ENCODE measurements at regions not wholly inside any gene's neighbourhood (a gene's known extent, or its start where the extent isn't known, plus 50 kb on each side); places are given as distances from the start of the nearest gene placed in this dataset.

- no peak overlapping the region for H2AFZ ChIP-seq (ENCODE audit: insufficient read depth, low read length, poor library complexity)
- H4K12ac ChIP-seq (ENCODE audit: low read depth, low read length): no peak overlapping the region
- H3K27ac ChIP-seq (ENCODE audit: low read depth, low read length): no peak overlapping the region
- H3K79me1 ChIP-seq (ENCODE audit: low read length): no peaks in the 10 kb centered on the region
- H3K9me3 ChIP-seq (ENCODE audit: insufficient read depth, low read depth, low read length): no peaks in the 10 kb centered on the region
- no peaks in the 10 kb centered on the region for H3K27me3 ChIP-seq (ENCODE audit: insufficient read depth, low read length)
- H4K91ac ChIP-seq (ENCODE audit: low read depth, low read length): no peak overlapping the region
- H3K18ac ChIP-seq (ENCODE audit: low read length): no peak overlapping the region
- no peak overlapping the region for H3K4me2 ChIP-seq (ENCODE audit: low read length)
- H4K8ac ChIP-seq (ENCODE audit: low read depth, low read length): no peak overlapping the region
- no peak overlapping the region for H2BK12ac ChIP-seq (ENCODE audit: low read length)
- H3K9ac ChIP-seq (ENCODE audit: low read length): no peak overlapping the region
- no peak overlapping the region for H3K23ac ChIP-seq (ENCODE audit: low read length)
- H2BK120ac ChIP-seq (ENCODE audit: insufficient read depth, low read length, poor library complexity): no peak overlapping the region
- no peaks in the 10 kb centered on the region for H3K36me3 ChIP-seq (ENCODE audit: control insufficient read depth in 1 of 2, insufficient read depth in 2 of 2, low read length in 2 of 2)
- no peaks in the 10 kb centered on the region for H3K79me2 ChIP-seq (ENCODE audit: control insufficient read depth, insufficient read depth, low read length, poor library complexity)
- no peak for DNase-seq
- H3K14ac ChIP-seq (ENCODE audit: low read length): no peak overlapping the region
- no peak overlapping the region for H2AK5ac ChIP-seq (ENCODE audit: low read length)
- no peak overlapping the region for H2BK5ac ChIP-seq (ENCODE audit: low read depth, low read length, poor library complexity)
- no peak overlapping the region for H3K4me3 ChIP-seq (ENCODE audit: low read depth, low read length)
- no peak overlapping the region for H3K4ac ChIP-seq (ENCODE audit: low read depth, low read length)
- no peaks in the 10 kb centered on the region for H3K4me1 ChIP-seq (ENCODE audit: control insufficient read depth in 1 of 2, insufficient read depth in 2 of 2, low read length in 2 of 2)
Observed at GRCh38 chr12:77640356-77640755, 190.3 kb upstream of the NAV3 start.

GRCh38 chr12:77630790-77631445 is 199.8 kb upstream of the NAV3 start:
- WGBS (ENCODE audit: extremely low coverage, insufficient coverage, insufficient read length): no CpG with 5 or more reads among the region's 1 CpG
- Histone ChIP-seq H3K9me3 (ENCODE audit: insufficient read depth, low read depth, low read length) (no peaks in the 10 kb centered on the region), H3K27me3 (ENCODE audit: insufficient read depth, low read length) (no peaks in the 10 kb centered on the region), H2AK5ac (ENCODE audit: low read length) (no peak overlapping the region), H4K8ac (ENCODE audit: low read depth, low read length) (no peak overlapping the region), H3K18ac (ENCODE audit: low read length) (no peak overlapping the region), H2BK5ac (ENCODE audit: low read depth, low read length, poor library complexity) (no peak overlapping the region), H3K4ac (ENCODE audit: low read depth, low read length) (no peak overlapping the region), H2BK120ac (ENCODE audit: insufficient read depth, low read length, poor library complexity) (no peak overlapping the region), H3K36me3 (ENCODE audit: control insufficient read depth in 1 of 2, insufficient read depth in 2 of 2, low read length in 2 of 2) (no peaks in the 10 kb centered on the region), H2AFZ (ENCODE audit: insufficient read depth, low read length, poor library complexity) (no peak overlapping the region), H4K91ac (ENCODE audit: low read depth, low read length) (no peak overlapping the region), H2BK12ac (ENCODE audit: low read length) (no peak overlapping the region), H3K4me1 (ENCODE audit: control insufficient read depth in 1 of 2, insufficient read depth in 2 of 2, low read length in 2 of 2) (no peaks in the 10 kb centered on the region), H4K12ac (ENCODE audit: low read depth, low read length) (no peak overlapping the region), H3K27ac (ENCODE audit: low read depth, low read length) (no peak overlapping the region), H3K9ac (ENCODE audit: low read length) (no peak overlapping the region), H3K4me3 (ENCODE audit: low read depth, low read length) (no peak overlapping the region), H3K79me1 (ENCODE audit: low read length) (no peaks in the 10 kb centered on the region), H3K23ac (ENCODE audit: low read length) (no peak overlapping the region), H3K79me2 (ENCODE audit: control insufficient read depth, insufficient read depth, low read length, poor library complexity) (no peaks in the 10 kb centered on the region), H3K4me2 (ENCODE audit: low read length) (no peak overlapping the region), H3K14ac (ENCODE audit: low read length) (no peak overlapping the region)
- no peak for DNase-seq

GRCh38 chr12:77630344-77630743 is 200.3 kb upstream of the NAV3 start:
- no peak overlapping the region for H4K12ac ChIP-seq (ENCODE audit: low read depth, low read length)
- H3K23ac ChIP-seq (ENCODE audit: low read length): no peak overlapping the region
- no peaks in the 10 kb centered on the region for H3K4me1 ChIP-seq (ENCODE audit: control insufficient read depth in 1 of 2, insufficient read depth in 2 of 2, low read length in 2 of 2)
- WGBS (ENCODE audit: extremely low coverage, insufficient coverage, insufficient read length): no CpG with 5 or more reads among the region's 3 CpGs
- DNase-seq: no peak
- no peaks in the 10 kb centered on the region for H3K9me3 ChIP-seq (ENCODE audit: insufficient read depth, low read depth, low read length)
- H3K4ac ChIP-seq (ENCODE audit: low read depth, low read length): no peak overlapping the region
- no peaks in the 10 kb centered on the region for H3K36me3 ChIP-seq (ENCODE audit: control insufficient read depth in 1 of 2, insufficient read depth in 2 of 2, low read length in 2 of 2)
- H2AFZ ChIP-seq (ENCODE audit: insufficient read depth, low read length, poor library complexity): no peak overlapping the region
- H3K4me2 ChIP-seq (ENCODE audit: low read length): no peak overlapping the region
- H4K8ac ChIP-seq (ENCODE audit: low read depth, low read length): no peak overlapping the region
- no peak overlapping the region for H2BK12ac ChIP-seq (ENCODE audit: low read length)
- no peak overlapping the region for H3K9ac ChIP-seq (ENCODE audit: low read length)
- H3K18ac ChIP-seq (ENCODE audit: low read length): no peak overlapping the region
- no peak overlapping the region for H3K4me3 ChIP-seq (ENCODE audit: low read depth, low read length)
- no peak overlapping the region for H3K14ac ChIP-seq (ENCODE audit: low read length)
- no peak overlapping the region for H2AK5ac ChIP-seq (ENCODE audit: low read length)
- H3K79me1 ChIP-seq (ENCODE audit: low read length): no peaks in the 10 kb centered on the region
- no peak overlapping the region for H2BK120ac ChIP-seq (ENCODE audit: insufficient read depth, low read length, poor library complexity)
- no peak overlapping the region for H4K91ac ChIP-seq (ENCODE audit: low read depth, low read length)
- no peaks in the 10 kb centered on the region for H3K79me2 ChIP-seq (ENCODE audit: control insufficient read depth, insufficient read depth, low read length, poor library complexity)
- H3K27me3 ChIP-seq (ENCODE audit: insufficient read depth, low read length): no peaks in the 10 kb centered on the region
- H2BK5ac ChIP-seq (ENCODE audit: low read depth, low read length, poor library complexity): no peak overlapping the region
- H3K27ac ChIP-seq (ENCODE audit: low read depth, low read length): no peak overlapping the region

- H2AK5ac ChIP-seq (ENCODE audit: low read length): no peak overlapping the region
- H3K14ac ChIP-seq (ENCODE audit: low read length): no peak overlapping the region
- no peak overlapping the region for H3K23ac ChIP-seq (ENCODE audit: low read length)
- H3K4me2 ChIP-seq (ENCODE audit: low read length): no peak overlapping the region
- no peak overlapping the region for H3K4me3 ChIP-seq (ENCODE audit: low read depth, low read length)
- DNase-seq: no peak
- no peaks in the 10 kb centered on the region for H3K79me1 ChIP-seq (ENCODE audit: low read length)
- no peak overlapping the region for H3K27ac ChIP-seq (ENCODE audit: low read depth, low read length)
- no peak overlapping the region for H2BK120ac ChIP-seq (ENCODE audit: insufficient read depth, low read length, poor library complexity)
- no peaks in the 10 kb centered on the region for H3K79me2 ChIP-seq (ENCODE audit: control insufficient read depth, insufficient read depth, low read length, poor library complexity)
- H3K36me3 ChIP-seq (ENCODE audit: control insufficient read depth in 1 of 2, insufficient read depth in 2 of 2, low read length in 2 of 2): no peaks in the 10 kb centered on the region
- no peak overlapping the region for H2BK5ac ChIP-seq (ENCODE audit: low read depth, low read length, poor library complexity)
- H4K12ac ChIP-seq (ENCODE audit: low read depth, low read length): no peak overlapping the region
- H3K4me1 ChIP-seq (ENCODE audit: control insufficient read depth in 1 of 2, insufficient read depth in 2 of 2, low read length in 2 of 2): no peaks in the 10 kb centered on the region
- H3K9ac ChIP-seq (ENCODE audit: low read length): no peak overlapping the region
- H3K9me3 ChIP-seq (ENCODE audit: insufficient read depth, low read depth, low read length): no peaks in the 10 kb centered on the region
- H3K4ac ChIP-seq (ENCODE audit: low read depth, low read length): no peak overlapping the region
- no peaks in the 10 kb centered on the region for H3K27me3 ChIP-seq (ENCODE audit: insufficient read depth, low read length)
- H2AFZ ChIP-seq (ENCODE audit: insufficient read depth, low read length, poor library complexity): no peak overlapping the region
- H2BK12ac ChIP-seq (ENCODE audit: low read length): no peak overlapping the region
- H4K8ac ChIP-seq (ENCODE audit: low read depth, low read length): no peak overlapping the region
- H4K91ac ChIP-seq (ENCODE audit: low read depth, low read length): no peak overlapping the region
- no peak overlapping the region for H3K18ac ChIP-seq (ENCODE audit: low read length)
Observed at GRCh38 chr12:77629141-77629540, 201.6 kb upstream of the NAV3 start.
